ENCODE measurements at regions not wholly inside any gene's neighbourhood (a gene's known extent, or its start where the extent isn't known, plus 50 kb on each side); places are given as distances from the start of the nearest gene placed in this dataset.

DNA sequence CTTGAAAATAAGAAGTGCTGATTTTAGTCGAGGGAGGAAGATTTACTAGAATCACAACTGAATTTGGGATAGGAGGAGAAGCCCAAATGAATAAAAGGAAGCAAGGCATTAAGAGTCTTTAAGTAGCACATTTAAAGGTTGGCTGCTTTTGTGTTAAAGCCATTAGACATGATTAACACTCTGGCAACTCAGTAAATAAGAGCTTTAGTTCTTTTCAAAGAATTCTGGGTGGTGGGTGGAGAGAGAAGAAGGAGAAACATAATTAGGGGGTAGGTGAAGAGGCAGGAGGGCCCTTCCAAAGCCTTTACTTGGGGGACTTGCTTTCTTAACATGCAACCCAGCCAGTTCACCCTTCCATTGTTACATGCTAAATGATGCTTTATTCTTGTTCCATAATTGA lies 284.6 kb upstream of the SEL1L start:
- H3K18ac ChIP-seq (ENCODE audit: low read length) = no peak overlapping the region
- H2BK5ac ChIP-seq (ENCODE audit: low read depth, low read length, poor library complexity) = no peak overlapping the region
- no peaks in the 10 kb centered on the region for H3K27me3 ChIP-seq (ENCODE audit: insufficient read depth, low read length)
- no peak overlapping the region for H3K4me2 ChIP-seq (ENCODE audit: low read length)
- no peak overlapping the region for H2BK120ac ChIP-seq (ENCODE audit: insufficient read depth, low read length, poor library complexity)
- no peak overlapping the region for H3K9ac ChIP-seq (ENCODE audit: low read length)
- H2AK5ac ChIP-seq (ENCODE audit: low read length) = no peak overlapping the region
- H3K4me3 ChIP-seq (ENCODE audit: low read depth, low read length) = no peak overlapping the region
- peaks cover 0 to 2% of the 10 kb centered on the region in 2 experiments for H3K4me1 ChIP-seq (ENCODE audit: control insufficient read depth in 1 of 2, insufficient read depth in 2 of 2, low read length in 2 of 2)
- H4K8ac ChIP-seq (ENCODE audit: low read depth, low read length) = no peak overlapping the region
- H3K9me3 ChIP-seq (ENCODE audit: insufficient read depth, low read depth, low read length) = peaks cover 2% of the 10 kb centered on the region
- no peaks in the 10 kb centered on the region for H3K79me2 ChIP-seq (ENCODE audit: control insufficient read depth, insufficient read depth, low read length, poor library complexity)
- WGBS (ENCODE audit: extremely low coverage, insufficient coverage, insufficient read length) = no CpG with 5 or more reads among the region's 1 CpG
- no peak overlapping the region for H4K12ac ChIP-seq (ENCODE audit: low read depth, low read length)
- H3K23ac ChIP-seq (ENCODE audit: low read length) = no peak overlapping the region
- no peaks in the 10 kb centered on the region for H3K79me1 ChIP-seq (ENCODE audit: low read length)
- H2BK12ac ChIP-seq (ENCODE audit: low read length) = no peak overlapping the region
- H2AFZ ChIP-seq (ENCODE audit: insufficient read depth, low read length, poor library complexity) = no peak overlapping the region
- DNase-seq = no peak
- no peak overlapping the region for H3K4ac ChIP-seq (ENCODE audit: low read depth, low read length)
- H3K36me3 ChIP-seq (ENCODE audit: control insufficient read depth in 1 of 2, insufficient read depth in 2 of 2, low read length in 2 of 2) = no peaks in the 10 kb centered on the region
- H3K27ac ChIP-seq (ENCODE audit: low read depth, low read length) = no peak overlapping the region
- no peak overlapping the region for H3K14ac ChIP-seq (ENCODE audit: low read length)
- no peak overlapping the region for H4K91ac ChIP-seq (ENCODE audit: low read depth, low read length)

DNA sequence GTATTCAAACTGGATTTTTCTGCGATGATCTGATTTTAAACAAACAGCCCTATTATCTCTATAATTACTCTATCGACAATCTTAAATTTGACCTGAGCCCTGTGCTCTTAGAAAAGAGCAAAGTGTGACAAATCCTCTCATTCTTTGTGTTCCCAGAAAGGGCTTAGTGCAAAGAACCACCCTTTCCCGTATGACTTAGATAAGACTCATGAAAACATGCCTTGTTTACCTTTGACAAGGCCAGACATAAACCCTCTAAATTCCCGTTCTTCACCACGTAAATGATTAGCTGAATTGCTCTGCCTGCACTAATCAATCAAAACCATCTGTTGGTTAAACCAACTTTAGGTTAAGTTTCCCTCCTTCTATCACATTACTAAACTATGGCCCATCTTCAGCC lies 285.7 kb upstream of the SEL1L start:
- H2AFZ ChIP-seq (ENCODE audit: insufficient read depth, low read length, poor library complexity) = no peak overlapping the region
- H3K79me2 ChIP-seq (ENCODE audit: control insufficient read depth, insufficient read depth, low read length, poor library complexity) = no peaks in the 10 kb centered on the region
- no peak overlapping the region for H4K12ac ChIP-seq (ENCODE audit: low read depth, low read length)
- H2BK12ac ChIP-seq (ENCODE audit: low read length) = no peak overlapping the region
- H3K9ac ChIP-seq (ENCODE audit: low read length) = no peak overlapping the region
- H3K27me3 ChIP-seq (ENCODE audit: insufficient read depth, low read length) = no peaks in the 10 kb centered on the region
- H3K4ac ChIP-seq (ENCODE audit: low read depth, low read length) = no peak overlapping the region
- no peak overlapping the region for H3K23ac ChIP-seq (ENCODE audit: low read length)
- H3K4me1 ChIP-seq (ENCODE audit: control insufficient read depth in 1 of 2, insufficient read depth in 2 of 2, low read length in 2 of 2) = peaks cover 0 to 2% of the 10 kb centered on the region in 2 experiments
- no peak overlapping the region for H3K4me3 ChIP-seq (ENCODE audit: low read depth, low read length)
- H3K18ac ChIP-seq (ENCODE audit: low read length) = no peak overlapping the region
- no peak overlapping the region for H4K8ac ChIP-seq (ENCODE audit: low read depth, low read length)
- H4K91ac ChIP-seq (ENCODE audit: low read depth, low read length) = no peak overlapping the region
- DNase-seq = no peak
- H3K27ac ChIP-seq (ENCODE audit: low read depth, low read length) = no peak overlapping the region
- H3K36me3 ChIP-seq (ENCODE audit: control insufficient read depth in 1 of 2, insufficient read depth in 2 of 2, low read length in 2 of 2) = no peaks in the 10 kb centered on the region
- no CpG with 5 or more reads among the region's 5 CpGs for WGBS (ENCODE audit: extremely low coverage, insufficient coverage, insufficient read length)
- H3K14ac ChIP-seq (ENCODE audit: low read length) = no peak overlapping the region
- no peaks in the 10 kb centered on the region for H3K79me1 ChIP-seq (ENCODE audit: low read length)
- H2BK5ac ChIP-seq (ENCODE audit: low read depth, low read length, poor library complexity) = no peak overlapping the region
- H2BK120ac ChIP-seq (ENCODE audit: insufficient read depth, low read length, poor library complexity) = no peak overlapping the region
- no peak overlapping the region for H3K4me2 ChIP-seq (ENCODE audit: low read length)
- peaks cover 2% of the 10 kb centered on the region for H3K9me3 ChIP-seq (ENCODE audit: insufficient read depth, low read depth, low read length)
- H2AK5ac ChIP-seq (ENCODE audit: low read length) = no peak overlapping the region

GRCh38 chr14:81819910-81820309 lies 286.3 kb upstream of the SEL1L start:
- H3K36me3 ChIP-seq (ENCODE audit: control insufficient read depth in 1 of 2, insufficient read depth in 2 of 2, low read length in 2 of 2) = no peaks in the 10 kb centered on the region
- peaks cover 0 to 2% of the 10 kb centered on the region in 2 experiments for H3K4me1 ChIP-seq (ENCODE audit: control insufficient read depth in 1 of 2, insufficient read depth in 2 of 2, low read length in 2 of 2)
- no peak overlapping the region for H3K27ac ChIP-seq (ENCODE audit: low read depth, low read length)
- no peak overlapping the region for H2BK120ac ChIP-seq (ENCODE audit: insufficient read depth, low read length, poor library complexity)
- H3K23ac ChIP-seq (ENCODE audit: low read length) = no peak overlapping the region
- no peak overlapping the region for H3K9ac ChIP-seq (ENCODE audit: low read length)
- H2BK12ac ChIP-seq (ENCODE audit: low read length) = no peak overlapping the region
- peaks cover 2% of the 10 kb centered on the region for H3K9me3 ChIP-seq (ENCODE audit: insufficient read depth, low read depth, low read length)
- H2BK5ac ChIP-seq (ENCODE audit: low read depth, low read length, poor library complexity) = no peak overlapping the region
- WGBS (ENCODE audit: extremely low coverage, insufficient coverage, insufficient read length) = no CpG with 5 or more reads among the region's 1 CpG
- H4K91ac ChIP-seq (ENCODE audit: low read depth, low read length) = no peak overlapping the region
- DNase-seq = no peak
- H2AK5ac ChIP-seq (ENCODE audit: low read length) = no peak overlapping the region
- H4K8ac ChIP-seq (ENCODE audit: low read depth, low read length) = no peak overlapping the region
- no peak overlapping the region for H3K18ac ChIP-seq (ENCODE audit: low read length)
- no peak overlapping the region for H2AFZ ChIP-seq (ENCODE audit: insufficient read depth, low read length, poor library complexity)
- no peaks in the 10 kb centered on the region for H3K79me2 ChIP-seq (ENCODE audit: control insufficient read depth, insufficient read depth, low read length, poor library complexity)
- no peaks in the 10 kb centered on the region for H3K27me3 ChIP-seq (ENCODE audit: insufficient read depth, low read length)
- H3K4me3 ChIP-seq (ENCODE audit: low read depth, low read length) = no peak overlapping the region
- no peak overlapping the region for H3K4ac ChIP-seq (ENCODE audit: low read depth, low read length)
- no peak overlapping the region for H4K12ac ChIP-seq (ENCODE audit: low read depth, low read length)
- H3K14ac ChIP-seq (ENCODE audit: low read length) = no peak overlapping the region
- no peak overlapping the region for H3K4me2 ChIP-seq (ENCODE audit: low read length)
- H3K79me1 ChIP-seq (ENCODE audit: low read length) = no peaks in the 10 kb centered on the region

- DNase-seq = no peak
- H2BK12ac ChIP-seq (ENCODE audit: low read length) = no peak overlapping the region
- no peak overlapping the region for H3K4ac ChIP-seq (ENCODE audit: low read depth, low read length)
- H4K12ac ChIP-seq (ENCODE audit: low read depth, low read length) = no peak overlapping the region
- no peaks in the 10 kb centered on the region for H3K79me2 ChIP-seq (ENCODE audit: control insufficient read depth, insufficient read depth, low read length, poor library complexity)
- peaks cover 2 to 3% of the 10 kb centered on the region in 2 experiments for H3K4me1 ChIP-seq (ENCODE audit: control insufficient read depth in 1 of 2, insufficient read depth in 2 of 2, low read length in 2 of 2)
- H3K9ac ChIP-seq (ENCODE audit: low read length) = no peak overlapping the region
- no peak overlapping the region for H3K27ac ChIP-seq (ENCODE audit: low read depth, low read length)
- H4K91ac ChIP-seq (ENCODE audit: low read depth, low read length) = no peak overlapping the region
- H3K18ac ChIP-seq (ENCODE audit: low read length) = no peak overlapping the region
- H3K14ac ChIP-seq (ENCODE audit: low read length) = no peak overlapping the region
- H3K4me2 ChIP-seq (ENCODE audit: low read length) = no peak overlapping the region
- H3K36me3 ChIP-seq (ENCODE audit: control insufficient read depth in 1 of 2, insufficient read depth in 2 of 2, low read length in 2 of 2) = no peaks in the 10 kb centered on the region
- H2BK120ac ChIP-seq (ENCODE audit: insufficient read depth, low read length, poor library complexity) = no peak overlapping the region
- no peak overlapping the region for H2AFZ ChIP-seq (ENCODE audit: insufficient read depth, low read length, poor library complexity)
- no peak overlapping the region for H2BK5ac ChIP-seq (ENCODE audit: low read depth, low read length, poor library complexity)
- no peak overlapping the region for H2AK5ac ChIP-seq (ENCODE audit: low read length)
- no peak overlapping the region for H3K23ac ChIP-seq (ENCODE audit: low read length)
- no peak overlapping the region for H4K8ac ChIP-seq (ENCODE audit: low read depth, low read length)
- H3K27me3 ChIP-seq (ENCODE audit: insufficient read depth, low read length) = no peaks in the 10 kb centered on the region
- no peak overlapping the region for H3K4me3 ChIP-seq (ENCODE audit: low read depth, low read length)
- H3K79me1 ChIP-seq (ENCODE audit: low read length) = no peaks in the 10 kb centered on the region
- H3K9me3 ChIP-seq (ENCODE audit: insufficient read depth, low read depth, low read length) = peaks cover 2% of the 10 kb centered on the region
- no CpG with 5 or more reads among the region's 1 CpG for WGBS (ENCODE audit: extremely low coverage, insufficient coverage, insufficient read length)
Observed at GRCh38 chr14:81826081-81826480, 292.4 kb upstream of the SEL1L start.
